ENCODE measurements at regions not wholly inside any gene's neighbourhood (a gene's known extent, or its start where the extent isn't known, plus 50 kb on each side); places are given as distances from the start of the nearest gene placed in this dataset.

DNA sequence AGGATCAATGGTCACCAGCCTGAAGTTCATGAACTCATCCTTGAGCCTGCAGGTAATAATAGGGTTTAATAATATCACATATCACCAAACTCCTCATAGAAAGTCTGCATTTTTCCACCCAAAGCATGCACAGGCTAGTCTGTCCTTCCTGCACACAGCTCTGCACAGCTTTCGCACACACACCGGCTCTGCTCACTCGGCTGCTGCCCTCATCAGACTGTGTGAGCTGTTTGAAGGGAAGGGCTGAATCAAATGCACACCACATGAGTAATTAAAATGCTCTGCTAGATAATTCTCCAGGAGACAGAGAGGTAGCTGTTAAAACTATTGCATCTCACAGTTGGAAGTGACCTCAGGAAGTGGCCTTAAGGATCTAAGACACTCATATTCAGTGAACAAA lies 108.4 kb upstream of the YPEL5 start:
- Histone ChIP-seq H3K4me3 (ENCODE audit: low read length) (no peak overlapping the region), H3K9me3 (ENCODE audit: low read length) (no peaks in the 10 kb centered on the region), H4K20me1 (ENCODE audit: insufficient read depth, low read depth, low read length) (no peaks in the 10 kb centered on the region), H3K4me2 (ENCODE audit: low read depth, low read length, poor library complexity, severe bottlenecking) (no peak overlapping the region), H3K9me2 (replicated peaks; ENCODE audit: insufficient read depth, low read length) (no peaks in the 10 kb centered on the region), H3K9ac (ENCODE audit: low read length) (no peak overlapping the region), H3K79me2 (ENCODE audit: low read length) (no peaks in the 10 kb centered on the region), H3K4me1 (ENCODE audit: low read length) (no peaks in the 10 kb centered on the region), H3K27ac (ENCODE audit: low read length) (no peak overlapping the region), H3K36me3 (ENCODE audit: insufficient read depth, low read length) (no peaks in the 10 kb centered on the region), H2AFZ (ENCODE audit: low read length) (no peak overlapping the region), H3K27me3 (ENCODE audit: low read length) (no peaks in the 10 kb centered on the region)
- no peak for DNase-seq

DNA sequence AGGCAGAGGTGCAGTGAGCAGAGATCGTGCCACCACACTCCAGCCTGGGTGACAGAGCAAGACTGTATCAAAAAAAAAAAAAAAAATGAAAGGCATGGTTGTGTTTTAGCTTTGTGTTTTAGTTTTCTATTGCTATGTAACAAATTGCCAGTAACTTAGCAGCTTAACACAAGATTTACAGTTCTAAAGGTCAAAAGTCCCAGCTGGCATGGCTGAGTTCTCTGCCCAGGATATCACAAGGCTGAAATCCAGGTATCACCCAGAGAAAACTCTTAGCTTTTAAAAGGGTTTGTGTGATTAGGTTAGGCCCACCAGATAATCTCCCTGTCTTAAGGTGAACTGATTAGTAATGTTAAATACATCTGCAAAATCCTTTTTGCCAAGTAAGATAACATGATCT lies 107.7 kb upstream of the YPEL5 start:
- no peaks in the 10 kb centered on the region for H3K36me3 ChIP-seq (ENCODE audit: insufficient read depth, low read length)
- no peak overlapping the region for H3K9ac ChIP-seq (ENCODE audit: low read length)

GRCh38 chr2:30040147-30040546 lies 106.7 kb upstream of the YPEL5 start:
- no peaks in the 10 kb centered on the region for H3K9me3 ChIP-seq (ENCODE audit: low read length)
- H3K27me3 ChIP-seq (ENCODE audit: low read length), result no peaks in the 10 kb centered on the region
- H3K27ac ChIP-seq (ENCODE audit: low read length), result no peak overlapping the region

More for the DNA sequence above, 107.7 kb upstream of the YPEL5 start:
- Histone ChIP-seq H3K27me3 (ENCODE audit: low read length) (no peaks in the 10 kb centered on the region), H3K9me3 (ENCODE audit: low read length) (no peaks in the 10 kb centered on the region), H3K4me1 (ENCODE audit: low read length) (no peaks in the 10 kb centered on the region), H3K27ac (ENCODE audit: low read length) (no peak overlapping the region), H2AFZ (ENCODE audit: low read length) (no peak overlapping the region), H3K9me2 (replicated peaks; ENCODE audit: insufficient read depth, low read length) (no peaks in the 10 kb centered on the region), H3K79me2 (ENCODE audit: low read length) (no peaks in the 10 kb centered on the region), H3K4me2 (ENCODE audit: low read depth, low read length, poor library complexity, severe bottlenecking) (no peak overlapping the region), H4K20me1 (ENCODE audit: insufficient read depth, low read depth, low read length) (no peaks in the 10 kb centered on the region), H3K4me3 (ENCODE audit: low read length) (no peak overlapping the region)
- DNase-seq, result no peak

GRCh38 chr2:30041884-30042283 lies 104.9 kb upstream of the YPEL5 start:
- Histone ChIP-seq H3K36me3 (ENCODE audit: insufficient read depth, low read length) (no peaks in the 10 kb centered on the region), H3K27me3 (ENCODE audit: low read length) (no peaks in the 10 kb centered on the region), H3K4me1 (ENCODE audit: low read length) (no peaks in the 10 kb centered on the region), H3K9ac (ENCODE audit: low read length) (no peak overlapping the region), H2AFZ (ENCODE audit: low read length) (no peak overlapping the region), H3K4me2 (ENCODE audit: low read depth, low read length, poor library complexity, severe bottlenecking) (no peak overlapping the region), H3K27ac (ENCODE audit: low read length) (no peak overlapping the region), H3K9me3 (ENCODE audit: low read length) (no peaks in the 10 kb centered on the region), H3K4me3 (ENCODE audit: low read length) (no peak overlapping the region), H3K9me2 (replicated peaks; ENCODE audit: insufficient read depth, low read length) (no peaks in the 10 kb centered on the region), H3K79me2 (ENCODE audit: low read length) (no peaks in the 10 kb centered on the region), H4K20me1 (ENCODE audit: insufficient read depth, low read depth, low read length) (no peaks in the 10 kb centered on the region)
- no peak for DNase-seq

More at GRCh38 chr2:30040147-30040546, 106.7 kb upstream of the YPEL5 start:
- Histone ChIP-seq H3K4me3 (ENCODE audit: low read length) (no peak overlapping the region), H3K4me2 (ENCODE audit: low read depth, low read length, poor library complexity, severe bottlenecking) (no peak overlapping the region), H4K20me1 (ENCODE audit: insufficient read depth, low read depth, low read length) (no peaks in the 10 kb centered on the region), H3K4me1 (ENCODE audit: low read length) (no peaks in the 10 kb centered on the region), H2AFZ (ENCODE audit: low read length) (no peak overlapping the region), H3K36me3 (ENCODE audit: insufficient read depth, low read length) (no peaks in the 10 kb centered on the region), H3K79me2 (ENCODE audit: low read length) (no peaks in the 10 kb centered on the region), H3K9me2 (replicated peaks; ENCODE audit: insufficient read depth, low read length) (no peaks in the 10 kb centered on the region), H3K9ac (ENCODE audit: low read length) (no peak overlapping the region)
- no peak for DNase-seq

DNA sequence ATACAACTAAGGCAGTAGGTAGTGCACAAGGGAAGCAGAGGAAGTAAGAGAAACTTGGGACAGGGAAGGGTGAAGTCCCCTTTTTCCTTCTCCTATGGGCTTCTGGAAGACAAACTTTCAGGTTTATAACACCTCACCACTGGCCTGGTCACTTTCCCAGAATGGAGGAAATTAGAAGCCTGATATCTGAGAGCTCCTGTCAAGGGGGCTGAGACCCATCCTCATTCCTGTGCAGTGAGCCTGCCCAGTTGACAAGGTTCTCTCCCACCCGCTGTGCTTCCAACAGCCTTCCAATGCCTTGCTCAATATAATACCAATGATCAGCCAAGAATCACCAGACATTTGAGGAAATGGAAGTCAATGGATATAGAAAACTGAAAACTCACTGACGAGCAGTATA lies 100.4 kb upstream of the YPEL5 start:
- no peaks in the 10 kb centered on the region for H3K36me3 ChIP-seq (ENCODE audit: insufficient read depth, low read length)
- H3K4me2 ChIP-seq (ENCODE audit: low read depth, low read length, poor library complexity, severe bottlenecking), result no peak overlapping the region
- H3K4me3 ChIP-seq (ENCODE audit: low read length), result no peak overlapping the region
- H3K9me2 ChIP-seq (replicated peaks; ENCODE audit: insufficient read depth, low read length), result no peaks in the 10 kb centered on the region
- no peaks in the 10 kb centered on the region for H3K79me2 ChIP-seq (ENCODE audit: low read length)
- no peaks in the 10 kb centered on the region for H4K20me1 ChIP-seq (ENCODE audit: insufficient read depth, low read depth, low read length)
- no peak overlapping the region for H2AFZ ChIP-seq (ENCODE audit: low read length)
- no peaks in the 10 kb centered on the region for H3K27me3 ChIP-seq (ENCODE audit: low read length)
- H3K4me1 ChIP-seq (ENCODE audit: low read length), result no peaks in the 10 kb centered on the region
- no peak for DNase-seq
- H3K9me3 ChIP-seq (ENCODE audit: low read length), result no peaks in the 10 kb centered on the region
- H3K27ac ChIP-seq (ENCODE audit: low read length), result no peak overlapping the region
- no peak overlapping the region for H3K9ac ChIP-seq (ENCODE audit: low read length)

DNA sequence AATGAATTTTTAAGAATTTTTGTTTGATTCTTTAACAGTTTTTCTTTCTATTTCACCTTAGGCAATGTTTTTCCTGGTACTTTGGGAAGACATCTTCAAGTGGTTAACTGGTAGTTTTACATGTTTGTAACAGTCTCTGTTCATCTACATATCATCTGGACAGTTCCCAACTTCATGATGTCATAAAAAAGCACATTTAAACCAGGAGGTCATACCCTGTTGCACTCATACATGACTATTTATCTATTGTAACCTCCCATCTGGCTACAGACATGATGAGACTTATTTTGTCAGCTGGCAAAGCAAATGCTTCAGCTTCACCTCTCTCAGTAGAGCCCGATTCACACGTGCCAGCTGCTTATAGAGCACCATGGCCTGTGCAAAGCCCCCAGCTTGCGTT lies 99.8 kb upstream of the YPEL5 start:
- H3K4me3 ChIP-seq (ENCODE audit: low read length), result no peak overlapping the region
- H3K27ac ChIP-seq (ENCODE audit: low read length), result no peak overlapping the region
- no peak overlapping the region for H2AFZ ChIP-seq (ENCODE audit: low read length)
- H3K79me2 ChIP-seq (ENCODE audit: low read length), result no peaks in the 10 kb centered on the region
- H3K9me3 ChIP-seq (ENCODE audit: low read length), result no peaks in the 10 kb centered on the region
- no peaks in the 10 kb centered on the region for H3K27me3 ChIP-seq (ENCODE audit: low read length)
- no peak overlapping the region for H3K9ac ChIP-seq (ENCODE audit: low read length)
- no peaks in the 10 kb centered on the region for H4K20me1 ChIP-seq (ENCODE audit: insufficient read depth, low read depth, low read length)
- H3K4me1 ChIP-seq (ENCODE audit: low read length), result no peaks in the 10 kb centered on the region
- no peak overlapping the region for H3K4me2 ChIP-seq (ENCODE audit: low read depth, low read length, poor library complexity, severe bottlenecking)
- H3K36me3 ChIP-seq (ENCODE audit: insufficient read depth, low read length), result no peaks in the 10 kb centered on the region
- no peaks in the 10 kb centered on the region for H3K9me2 ChIP-seq (replicated peaks; ENCODE audit: insufficient read depth, low read length)
- no peak for DNase-seq

GRCh38 chr2:30048636-30049175 lies 98.1 kb upstream of the YPEL5 start:
- H3K36me3 ChIP-seq (ENCODE audit: insufficient read depth, low read length), result no peaks in the 10 kb centered on the region
- H3K4me2 ChIP-seq (ENCODE audit: low read depth, low read length, poor library complexity, severe bottlenecking), result no peak overlapping the region
- H3K9ac ChIP-seq (ENCODE audit: low read length), result no peak overlapping the region
- no peak overlapping the region for H3K27ac ChIP-seq (ENCODE audit: low read length)
- no peak for DNase-seq
- no peaks in the 10 kb centered on the region for H3K4me1 ChIP-seq (ENCODE audit: low read length)
- H3K27me3 ChIP-seq (ENCODE audit: low read length), result 0 out of 2 replicates have a peak, but pooled peaks cover 3% of the 10 kb centered on the region
- no peaks in the 10 kb centered on the region for H3K79me2 ChIP-seq (ENCODE audit: low read length)
- no peak overlapping the region for H3K4me3 ChIP-seq (ENCODE audit: low read length)
- H2AFZ ChIP-seq (ENCODE audit: low read length), result no peak overlapping the region
- no peaks in the 10 kb centered on the region for H3K9me2 ChIP-seq (replicated peaks; ENCODE audit: insufficient read depth, low read length)
- H3K9me3 ChIP-seq (ENCODE audit: low read length), result no peaks in the 10 kb centered on the region
- no peaks in the 10 kb centered on the region for H4K20me1 ChIP-seq (ENCODE audit: insufficient read depth, low read depth, low read length)

DNA sequence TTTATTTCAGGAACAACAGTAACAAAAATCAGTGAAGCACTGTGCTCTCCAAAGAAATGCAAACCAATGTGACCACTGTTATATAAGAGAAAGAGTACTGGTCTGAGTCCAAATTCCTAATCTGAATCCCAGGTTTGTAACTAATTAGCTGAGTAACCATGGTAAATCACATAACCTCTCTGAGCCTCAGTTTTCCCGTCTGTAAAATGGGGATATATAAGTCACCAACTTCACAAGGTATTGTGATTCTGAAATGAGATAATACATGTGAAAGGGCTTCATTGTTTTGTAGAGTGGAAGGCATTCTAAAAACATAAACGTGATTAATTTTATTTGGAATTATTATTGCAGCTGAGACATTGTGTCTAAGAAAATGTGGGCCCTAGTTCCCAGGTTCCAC lies 91.3 kb upstream of the YPEL5 start:
- H3K9ac ChIP-seq (ENCODE audit: low read length), result no peak overlapping the region
- no peaks in the 10 kb centered on the region for H4K20me1 ChIP-seq (ENCODE audit: insufficient read depth, low read depth, low read length)
- H3K4me3 ChIP-seq (ENCODE audit: low read length), result no peak overlapping the region
- no peak overlapping the region for H2AFZ ChIP-seq (ENCODE audit: low read length)
- no peak for DNase-seq
- H3K79me2 ChIP-seq (ENCODE audit: low read length), result no peaks in the 10 kb centered on the region
- no peaks in the 10 kb centered on the region for H3K4me1 ChIP-seq (ENCODE audit: low read length)
- no peak overlapping the region for H3K27ac ChIP-seq (ENCODE audit: low read length)
- H3K36me3 ChIP-seq (ENCODE audit: insufficient read depth, low read length), result no peaks in the 10 kb centered on the region
- H3K9me2 ChIP-seq (replicated peaks; ENCODE audit: insufficient read depth, low read length), result no peaks in the 10 kb centered on the region
- peaks cover 3% of the 10 kb centered on the region; the same call in 1 of the 2 replicates for H3K27me3 ChIP-seq (ENCODE audit: low read length)
- H3K4me2 ChIP-seq (ENCODE audit: low read depth, low read length, poor library complexity, severe bottlenecking), result no peak overlapping the region
- no peaks in the 10 kb centered on the region for H3K9me3 ChIP-seq (ENCODE audit: low read length)

GRCh38 chr2:30060562-30060961 lies 86.2 kb upstream of the YPEL5 start:
- no peaks in the 10 kb centered on the region for H3K9me2 ChIP-seq (replicated peaks; ENCODE audit: insufficient read depth, low read length)

More at GRCh38 chr2:30060562-30060961, 86.2 kb upstream of the YPEL5 start:
- Histone ChIP-seq H3K4me3 (ENCODE audit: low read length) (no peak overlapping the region), H3K36me3 (ENCODE audit: insufficient read depth, low read length) (no peaks in the 10 kb centered on the region), H3K9ac (ENCODE audit: low read length) (no peak overlapping the region), H3K79me2 (ENCODE audit: low read length) (no peaks in the 10 kb centered on the region), H3K27ac (ENCODE audit: low read length) (no peak overlapping the region), H3K4me2 (ENCODE audit: low read depth, low read length, poor library complexity, severe bottlenecking) (no peak overlapping the region), H3K9me3 (ENCODE audit: low read length) (no peaks in the 10 kb centered on the region), H3K4me1 (ENCODE audit: low read length) (no peaks in the 10 kb centered on the region), H2AFZ (ENCODE audit: low read length) (no peak overlapping the region), H4K20me1 (ENCODE audit: insufficient read depth, low read depth, low read length) (no peaks in the 10 kb centered on the region), H3K27me3 (ENCODE audit: low read length) (no peaks in the 10 kb centered on the region; the same call in 1 of the 2 replicates)
- no peak for DNase-seq

Data from Karpas-422 (cell line).